ENCODE measurements at regions not wholly inside any gene's neighbourhood (a gene's known extent, or its start where the extent isn't known, plus 50 kb on each side); places are given as distances from the start of the nearest gene placed in this dataset.

DNA sequence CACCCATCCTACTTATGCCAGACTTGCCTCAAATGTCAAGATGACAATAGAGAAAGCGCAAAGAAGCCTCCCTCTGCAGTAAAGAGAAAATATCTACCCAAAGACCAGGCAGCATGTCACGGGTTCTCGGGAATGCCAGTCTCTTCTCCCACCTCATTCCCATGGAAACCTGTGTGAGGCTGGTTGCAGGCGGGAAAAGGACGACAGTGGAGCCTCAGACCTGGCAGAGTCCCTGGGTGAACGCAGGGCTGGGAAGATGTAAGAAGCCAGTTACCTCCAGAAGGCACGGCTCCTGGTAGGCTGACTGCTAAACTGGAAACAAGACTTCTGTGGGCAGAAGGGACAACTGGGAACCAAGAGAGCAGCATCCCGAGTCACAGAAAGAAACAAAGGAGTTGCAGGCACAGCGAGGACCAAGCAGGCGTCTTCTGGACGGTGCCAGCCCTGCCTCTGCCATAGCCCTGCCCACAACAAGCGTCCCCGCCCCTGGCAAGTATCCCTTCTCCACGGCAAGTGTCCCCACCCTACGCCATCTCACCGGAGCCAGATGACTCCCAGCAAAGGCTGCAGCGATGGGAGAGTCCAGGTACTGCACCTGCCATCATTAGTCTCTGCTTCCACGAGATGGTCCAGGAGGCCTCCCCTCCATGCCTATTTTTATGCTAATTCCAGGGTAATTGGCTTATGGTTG lies 440.8 kb upstream of the MYT1L start:
- Histone ChIP-seq H3K4me3 (no peak overlapping the region), H2AFZ (no peak overlapping the region), H3K4me2 (no peak overlapping the region), H3K27ac (no peak overlapping the region), H3K79me2 (no peaks in the 10 kb centered on the region), H3K27me3 (no peaks in the 10 kb centered on the region), H3K9me2 (replicated peaks; ENCODE audit: insufficient read depth) (no peaks in the 10 kb centered on the region), H4K20me1 (ENCODE audit: insufficient read depth, poor library complexity, severe bottlenecking) (no peaks in the 10 kb centered on the region), H3K4me1 (ENCODE audit: insufficient read depth) (no peaks in the 10 kb centered on the region), H3K36me3 (replicated peaks; ENCODE audit: insufficient read depth, low read depth) (no peaks in the 10 kb centered on the region), H3K9me3 (ENCODE audit: low read depth) (no peaks in the 10 kb centered on the region)
- TF ChIP-seq EZH2phosphoT487 (IDR thresholded peaks at IDR 0.05; ENCODE audit: low read depth, severe bottlenecking, unreplicated experiment) (no peak), EZH2 (IDR thresholded peaks at IDR 0.05; ENCODE audit: borderline replicate concordance) (no peak)
- TF ChIP-seq, protein P1, sequence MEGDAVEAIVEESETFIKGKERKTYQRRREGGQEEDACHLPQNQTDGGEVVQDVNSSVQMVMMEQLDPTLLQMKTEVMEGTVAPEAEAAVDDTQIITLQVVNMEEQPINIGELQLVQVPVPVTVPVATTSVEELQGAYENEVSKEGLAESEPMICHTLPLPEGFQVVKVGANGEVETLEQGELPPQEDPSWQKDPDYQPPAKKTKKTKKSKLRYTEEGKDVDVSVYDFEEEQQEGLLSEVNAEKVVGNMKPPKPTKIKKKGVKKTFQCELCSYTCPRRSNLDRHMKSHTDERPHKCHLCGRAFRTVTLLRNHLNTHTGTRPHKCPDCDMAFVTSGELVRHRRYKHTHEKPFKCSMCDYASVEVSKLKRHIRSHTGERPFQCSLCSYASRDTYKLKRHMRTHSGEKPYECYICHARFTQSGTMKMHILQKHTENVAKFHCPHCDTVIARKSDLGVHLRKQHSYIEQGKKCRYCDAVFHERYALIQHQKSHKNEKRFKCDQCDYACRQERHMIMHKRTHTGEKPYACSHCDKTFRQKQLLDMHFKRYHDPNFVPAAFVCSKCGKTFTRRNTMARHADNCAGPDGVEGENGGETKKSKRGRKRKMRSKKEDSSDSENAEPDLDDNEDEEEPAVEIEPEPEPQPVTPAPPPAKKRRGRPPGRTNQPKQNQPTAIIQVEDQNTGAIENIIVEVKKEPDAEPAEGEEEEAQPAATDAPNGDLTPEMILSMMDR (IDR thresholded peaks at IDR 0.05; ENCODE audit: poor library complexity) = no peak
- WGBS (ENCODE audit: low lambda C conversion rate, missing lambda C conversion rate) = 82% methylated on average over 18 of the region's 18 CpGs
- DNase-seq (ENCODE audit: low spot score) = no peak

DNA sequence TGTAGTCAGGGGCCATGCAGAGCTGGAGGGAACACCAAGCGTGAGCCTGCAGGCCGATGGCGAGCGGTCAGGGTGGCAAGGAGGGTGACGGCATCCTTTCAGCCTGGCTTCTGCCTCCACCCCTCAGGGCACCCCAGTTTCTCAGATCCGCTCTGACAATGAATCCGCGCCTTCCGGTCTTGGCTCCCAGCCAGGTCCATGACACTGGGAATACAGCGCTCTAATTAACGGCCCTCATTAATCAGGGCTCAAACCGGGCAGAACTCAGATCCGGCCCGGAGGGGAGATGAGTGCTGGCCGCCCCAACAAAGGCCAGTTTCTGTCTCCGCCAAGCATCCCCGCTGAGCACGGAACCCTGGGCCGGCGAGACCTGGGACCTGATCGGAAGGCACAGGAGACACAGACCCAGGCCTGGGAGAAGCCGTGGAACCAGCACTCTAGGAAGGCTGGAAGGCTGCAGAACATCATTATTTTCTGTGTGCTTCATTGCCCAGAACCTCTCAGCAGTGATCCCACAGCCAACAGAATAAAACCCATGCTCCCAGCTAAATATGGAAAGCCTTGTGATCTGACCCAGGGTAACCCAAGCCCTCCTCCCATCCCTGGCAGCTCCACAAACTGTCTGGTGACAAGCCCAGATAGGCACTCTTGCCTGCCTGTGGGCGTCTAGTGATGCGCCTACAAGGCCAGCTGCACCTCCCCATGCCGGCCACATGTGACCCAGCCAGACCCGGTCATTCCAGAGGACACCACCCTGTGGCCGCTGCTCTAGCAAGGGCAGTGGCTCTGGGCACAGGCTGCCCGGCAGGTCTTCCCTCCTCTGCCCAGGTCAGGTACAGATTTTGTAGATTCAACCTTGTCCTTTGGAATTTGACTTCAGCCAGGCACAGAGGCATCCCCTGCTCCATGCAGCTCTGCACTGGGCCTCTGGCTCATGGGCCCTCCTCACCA lies 438.7 kb upstream of the MYT1L start:
- Histone ChIP-seq H3K36me3 (replicated peaks; ENCODE audit: insufficient read depth, low read depth) (no peaks in the 10 kb centered on the region), H2AFZ (no peak overlapping the region), H3K27ac (no peak overlapping the region), H3K9me2 (replicated peaks; ENCODE audit: insufficient read depth) (no peaks in the 10 kb centered on the region), H3K4me3 (no peak overlapping the region), H3K4me2 (no peak overlapping the region), H3K9me3 (ENCODE audit: low read depth) (no peaks in the 10 kb centered on the region), H3K27me3 (no peaks in the 10 kb centered on the region), H4K20me1 (ENCODE audit: insufficient read depth, poor library complexity, severe bottlenecking) (no peaks in the 10 kb centered on the region), H3K4me1 (ENCODE audit: insufficient read depth) (no peaks in the 10 kb centered on the region), H3K79me2 (no peaks in the 10 kb centered on the region)
- no peak for DNase-seq (ENCODE audit: low spot score)
- TF ChIP-seq, protein P1 (IDR thresholded peaks at IDR 0.05; ENCODE audit: poor library complexity) = no peak
- TF ChIP-seq EZH2phosphoT487 (IDR thresholded peaks at IDR 0.05; ENCODE audit: low read depth, severe bottlenecking, unreplicated experiment) (no peak), EZH2 (IDR thresholded peaks at IDR 0.05; ENCODE audit: borderline replicate concordance) (no peak)
- WGBS (ENCODE audit: low lambda C conversion rate, missing lambda C conversion rate) = 91% methylated on average over 25 of the region's 28 CpGs

DNA sequence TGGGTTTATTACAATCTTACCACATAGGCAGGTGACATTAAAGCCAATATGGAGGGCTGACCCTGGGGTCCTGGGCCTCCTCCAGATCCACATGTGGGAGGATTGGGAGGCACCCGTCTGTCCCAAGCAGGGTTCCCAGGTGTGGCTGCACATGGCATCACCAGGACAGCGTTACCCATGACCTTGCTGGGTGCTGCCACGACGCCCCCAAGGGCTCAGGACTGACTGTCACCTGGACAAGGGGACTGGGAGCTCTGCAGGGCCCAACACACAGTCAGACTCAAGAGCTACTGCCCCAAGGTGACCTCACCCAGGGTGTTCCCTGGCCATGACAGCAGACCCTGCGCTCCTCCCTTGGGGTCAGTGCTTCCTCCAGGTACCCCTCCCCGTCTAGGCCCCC lies 437.4 kb upstream of the MYT1L start:
- DNase-seq (ENCODE audit: low spot score) = no peak
- Histone ChIP-seq H3K36me3 (replicated peaks; ENCODE audit: insufficient read depth, low read depth) (no peaks in the 10 kb centered on the region), H3K4me3 (no peak overlapping the region), H3K9me2 (replicated peaks; ENCODE audit: insufficient read depth) (no peaks in the 10 kb centered on the region), H3K27ac (no peak overlapping the region), H2AFZ (no peak overlapping the region), H3K9me3 (ENCODE audit: low read depth) (no peaks in the 10 kb centered on the region), H4K20me1 (ENCODE audit: insufficient read depth, poor library complexity, severe bottlenecking) (no peaks in the 10 kb centered on the region), H3K4me2 (no peak overlapping the region), H3K4me1 (ENCODE audit: insufficient read depth) (no peaks in the 10 kb centered on the region), H3K79me2 (no peaks in the 10 kb centered on the region), H3K27me3 (no peaks in the 10 kb centered on the region)
- TF ChIP-seq, protein P1 (IDR thresholded peaks at IDR 0.05; ENCODE audit: poor library complexity) = no peak
- no peak for TF ChIP-seq EZH2 (IDR thresholded peaks at IDR 0.05; ENCODE audit: borderline replicate concordance)
- TF ChIP-seq EZH2phosphoT487 (IDR thresholded peaks at IDR 0.05; ENCODE audit: low read depth, severe bottlenecking, unreplicated experiment) = no peak
- WGBS (ENCODE audit: low lambda C conversion rate, missing lambda C conversion rate) = 93% methylated on average over 4 of the region's 6 CpGs
